ENCODE measurements at regions not wholly inside any gene's neighbourhood (a gene's known extent, or its start where the extent isn't known, plus 50 kb on each side); places are given as distances from the start of the nearest gene placed in this dataset.

GRCh38 chr1:208537198-208537597 lies 293.0 kb upstream of the PLXNA2 start:
- Histone ChIP-seq H3K9me3 (ENCODE audit: low read length) (no peaks in the 10 kb centered on the region), H3K27me3 (ENCODE audit: insufficient read depth, low read length) (peaks cover 8% of the 10 kb centered on the region), H3K4me3 (ENCODE audit: low read length) (no peak overlapping the region), H3K36me3 (ENCODE audit: insufficient read depth, low read length) (no peaks in the 10 kb centered on the region), H3K4me1 (ENCODE audit: insufficient read depth, low read length) (peaks cover 12% of the 10 kb centered on the region), H2AFZ (ENCODE audit: low read depth, low read length) (no peak overlapping the region)

GRCh38 chr1:208538078-208538477 lies 293.9 kb upstream of the PLXNA2 start:
- H3K4me3 ChIP-seq (ENCODE audit: low read length) = no peak overlapping the region
- H3K27me3 ChIP-seq (ENCODE audit: insufficient read depth, low read length) = peaks cover 8% of the 10 kb centered on the region
- peaks cover 12% of the 10 kb centered on the region for H3K4me1 ChIP-seq (ENCODE audit: insufficient read depth, low read length)
- no peak overlapping the region for H2AFZ ChIP-seq (ENCODE audit: low read depth, low read length)
- H3K36me3 ChIP-seq (ENCODE audit: insufficient read depth, low read length) = no peaks in the 10 kb centered on the region
- no peaks in the 10 kb centered on the region for H3K9me3 ChIP-seq (ENCODE audit: low read length)

DNA sequence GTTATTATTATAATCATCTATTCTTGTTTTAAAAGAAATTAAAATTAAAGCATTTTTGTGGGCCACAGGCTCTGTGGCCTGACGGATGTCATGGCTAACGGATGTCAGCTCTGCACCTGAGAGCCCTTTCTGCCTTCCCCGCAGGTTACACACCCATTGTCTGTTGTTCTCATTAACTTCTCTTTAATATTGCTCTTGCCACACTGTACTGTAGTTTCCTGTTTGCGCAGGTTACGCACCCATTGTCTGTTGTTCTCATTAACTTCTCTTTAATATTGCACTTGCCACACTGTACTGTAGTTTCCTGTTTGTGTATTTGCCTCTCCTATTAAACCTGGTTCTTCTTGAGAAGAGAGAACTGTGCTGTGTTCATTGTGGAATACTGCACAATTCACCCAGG lies 294.4 kb upstream of the PLXNA2 start:
- no peak overlapping the region for H3K4me3 ChIP-seq (ENCODE audit: low read length)
- H3K27me3 ChIP-seq (ENCODE audit: insufficient read depth, low read length) = peaks cover 6% of the 10 kb centered on the region
- no peaks in the 10 kb centered on the region for H3K9me3 ChIP-seq (ENCODE audit: low read length)
- peaks cover 12% of the 10 kb centered on the region for H3K4me1 ChIP-seq (ENCODE audit: insufficient read depth, low read length)
- no peak overlapping the region for H2AFZ ChIP-seq (ENCODE audit: low read depth, low read length)
- H3K36me3 ChIP-seq (ENCODE audit: insufficient read depth, low read length) = no peaks in the 10 kb centered on the region

DNA sequence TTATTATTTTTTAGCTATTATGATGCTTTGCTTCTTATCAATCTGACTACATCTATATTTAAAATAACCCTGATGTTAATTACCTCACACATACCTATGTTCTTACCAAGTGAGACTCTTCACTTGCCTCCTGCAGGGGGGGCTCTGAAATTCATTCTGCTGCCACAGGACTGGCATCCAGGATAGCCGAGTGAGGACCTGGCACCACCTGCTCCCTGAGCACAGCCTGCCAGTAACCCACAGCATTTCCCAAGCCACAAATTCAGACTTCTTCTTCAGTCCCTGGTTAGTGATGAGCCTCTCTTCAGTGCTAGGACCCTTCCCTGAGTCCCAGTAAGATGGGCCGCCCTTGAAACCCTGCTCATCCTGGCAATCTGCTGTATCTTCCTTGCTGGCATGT lies 296.5 kb upstream of the PLXNA2 start:
- Histone ChIP-seq H2AFZ (ENCODE audit: low read depth, low read length) (no peak overlapping the region), H3K4me3 (ENCODE audit: low read length) (no peak overlapping the region), H3K36me3 (ENCODE audit: insufficient read depth, low read length) (no peaks in the 10 kb centered on the region), H3K9me3 (ENCODE audit: low read length) (no peaks in the 10 kb centered on the region), H3K4me1 (ENCODE audit: insufficient read depth, low read length) (peaks cover 12% of the 10 kb centered on the region), H3K27me3 (ENCODE audit: insufficient read depth, low read length) (no peaks in the 10 kb centered on the region)

DNA sequence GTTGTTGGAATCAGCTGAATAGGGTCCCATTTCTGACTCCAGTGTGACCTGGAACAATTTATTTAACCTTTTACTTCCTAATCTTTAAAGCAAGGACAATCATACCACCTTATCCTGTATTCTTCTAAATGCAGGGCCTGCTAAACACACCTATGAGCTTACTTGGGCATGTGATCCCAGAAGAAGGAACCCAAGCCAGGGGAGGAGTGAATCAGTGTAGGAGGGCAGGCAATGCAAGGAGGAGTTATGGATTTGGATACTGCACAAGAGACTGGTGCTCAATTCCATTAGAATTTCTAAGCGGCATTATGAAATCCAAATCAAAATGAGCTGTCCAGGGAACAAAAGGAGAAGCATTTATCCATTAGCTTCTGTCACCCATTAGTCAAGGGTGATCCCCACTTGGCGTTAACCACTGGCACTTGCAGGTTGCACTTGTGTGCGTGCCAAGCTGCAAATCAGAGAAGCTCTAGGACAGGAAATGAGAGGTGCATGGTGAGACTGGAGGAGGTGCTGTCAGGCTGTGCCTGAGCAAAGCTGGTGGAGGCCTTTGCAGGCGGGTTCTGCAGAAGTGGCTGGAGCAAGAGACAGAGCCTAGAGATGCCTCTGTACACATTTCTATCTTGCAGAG lies 297.2 kb upstream of the PLXNA2 start:
- no peak overlapping the region for H3K4me3 ChIP-seq (ENCODE audit: low read length)
- no peaks in the 10 kb centered on the region for H3K36me3 ChIP-seq (ENCODE audit: insufficient read depth, low read length)
- H3K9me3 ChIP-seq (ENCODE audit: low read length) = no peaks in the 10 kb centered on the region
- no peaks in the 10 kb centered on the region for H3K27me3 ChIP-seq (ENCODE audit: insufficient read depth, low read length)
- H3K4me1 ChIP-seq (ENCODE audit: insufficient read depth, low read length) = peaks cover 12% of the 10 kb centered on the region
- no peak overlapping the region for H2AFZ ChIP-seq (ENCODE audit: low read depth, low read length)

DNA sequence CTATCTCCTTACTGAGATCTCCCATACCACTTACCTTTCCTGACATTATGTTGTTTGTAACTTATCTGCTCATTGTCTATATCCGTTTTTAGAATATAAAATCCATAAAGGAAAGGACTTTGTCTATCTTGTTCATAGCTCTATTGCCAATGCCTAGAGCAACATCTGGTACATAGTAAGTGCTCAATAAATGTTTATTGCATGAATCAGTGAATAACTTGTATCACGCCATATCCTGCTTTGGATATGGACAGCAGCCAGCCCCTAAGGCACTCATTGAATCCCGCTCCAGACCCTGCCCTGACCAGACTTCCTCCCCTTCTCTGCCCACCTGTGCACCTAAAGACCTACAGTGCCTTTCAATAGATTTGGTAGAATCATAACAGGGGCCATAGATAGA lies 298.1 kb upstream of the PLXNA2 start:
- H3K9me3 ChIP-seq (ENCODE audit: low read length) = no peaks in the 10 kb centered on the region

GRCh38 chr1:208544053-208544452 lies 299.9 kb upstream of the PLXNA2 start:
- Histone ChIP-seq H3K27me3 (ENCODE audit: insufficient read depth, low read length) (no peaks in the 10 kb centered on the region), H3K4me3 (ENCODE audit: low read length) (no peak overlapping the region), H3K4me1 (ENCODE audit: insufficient read depth, low read length) (no peaks in the 10 kb centered on the region), H3K9me3 (ENCODE audit: low read length) (no peaks in the 10 kb centered on the region), H2AFZ (ENCODE audit: low read depth, low read length) (no peak overlapping the region), H3K36me3 (ENCODE audit: insufficient read depth, low read length) (no peaks in the 10 kb centered on the region)

More for the DNA sequence above, 298.1 kb upstream of the PLXNA2 start:
- Histone ChIP-seq H3K36me3 (ENCODE audit: insufficient read depth, low read length) (no peaks in the 10 kb centered on the region), H3K4me1 (ENCODE audit: insufficient read depth, low read length) (peaks cover 10% of the 10 kb centered on the region), H3K27me3 (ENCODE audit: insufficient read depth, low read length) (no peaks in the 10 kb centered on the region), H2AFZ (ENCODE audit: low read depth, low read length) (no peak overlapping the region), H3K4me3 (ENCODE audit: low read length) (no peak overlapping the region)

- Histone ChIP-seq H3K36me3 (ENCODE audit: insufficient read depth, low read length) (no peaks in the 10 kb centered on the region), H2AFZ (ENCODE audit: low read depth, low read length) (no peak overlapping the region), H3K4me3 (ENCODE audit: low read length) (no peak overlapping the region), H3K4me1 (ENCODE audit: insufficient read depth, low read length) (no peaks in the 10 kb centered on the region), H3K9me3 (ENCODE audit: low read length) (no peaks in the 10 kb centered on the region), H3K27me3 (ENCODE audit: insufficient read depth, low read length) (no peaks in the 10 kb centered on the region)
Observed at GRCh38 chr1:208544794-208545193, 300.6 kb upstream of the PLXNA2 start.

GRCh38 chr1:208551024-208551423 lies 306.8 kb upstream of the PLXNA2 start:
- Histone ChIP-seq H3K4me1 (ENCODE audit: insufficient read depth, low read length) (no peaks in the 10 kb centered on the region), H3K36me3 (ENCODE audit: insufficient read depth, low read length) (no peaks in the 10 kb centered on the region), H3K4me3 (ENCODE audit: low read length) (no peak overlapping the region), H2AFZ (ENCODE audit: low read depth, low read length) (no peak overlapping the region), H3K27me3 (ENCODE audit: insufficient read depth, low read length) (peaks cover 3% of the 10 kb centered on the region), H3K9me3 (ENCODE audit: low read length) (no peaks in the 10 kb centered on the region)

DNA sequence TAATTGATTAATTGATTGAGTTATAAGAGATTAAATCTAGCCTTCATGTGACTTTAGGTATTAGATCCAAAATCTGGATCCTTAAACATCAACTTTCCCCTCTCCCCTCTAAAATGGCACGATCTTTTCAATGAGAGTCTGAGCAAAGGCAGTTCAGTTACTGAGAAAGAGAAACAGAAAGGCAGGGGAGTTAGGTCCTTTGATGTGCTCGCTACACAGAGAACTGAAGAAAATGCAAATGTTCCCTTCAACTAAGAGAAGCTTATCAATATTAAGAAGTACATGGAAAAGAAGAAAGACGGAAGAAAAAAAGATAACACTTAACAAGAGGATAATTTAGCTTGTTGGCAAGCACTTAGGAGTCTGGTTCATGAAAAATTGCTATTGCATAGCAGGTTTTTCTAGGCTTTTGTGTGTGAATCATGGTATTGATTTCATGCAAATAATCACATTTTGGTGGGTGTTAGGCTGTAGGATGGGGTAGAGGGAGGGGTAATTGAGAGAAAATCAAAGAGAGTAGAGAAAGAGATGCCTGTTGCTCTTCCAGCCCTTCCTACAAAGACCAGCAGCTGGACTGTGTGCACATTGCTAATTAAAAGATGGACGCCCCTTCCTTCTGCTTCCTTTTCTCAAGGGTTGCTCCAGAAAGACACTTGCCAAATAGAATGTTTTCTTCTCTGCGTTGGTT lies 307.6 kb upstream of the PLXNA2 start:
- no peaks in the 10 kb centered on the region for H3K9me3 ChIP-seq (ENCODE audit: low read length)
- H2AFZ ChIP-seq (ENCODE audit: low read depth, low read length) = no peak overlapping the region
- H3K4me3 ChIP-seq (ENCODE audit: low read length) = no peak overlapping the region
- H3K4me1 ChIP-seq (ENCODE audit: insufficient read depth, low read length) = no peaks in the 10 kb centered on the region
- no peaks in the 10 kb centered on the region for H3K36me3 ChIP-seq (ENCODE audit: insufficient read depth, low read length)
- H3K27me3 ChIP-seq (ENCODE audit: insufficient read depth, low read length) = peaks cover 3% of the 10 kb centered on the region

- H3K4me3 ChIP-seq (ENCODE audit: low read length) = no peak overlapping the region
- H3K9me3 ChIP-seq (ENCODE audit: low read length) = no peaks in the 10 kb centered on the region
- no peak overlapping the region for H2AFZ ChIP-seq (ENCODE audit: low read depth, low read length)
- H3K36me3 ChIP-seq (ENCODE audit: insufficient read depth, low read length) = no peaks in the 10 kb centered on the region
- H3K4me1 ChIP-seq (ENCODE audit: insufficient read depth, low read length) = no peaks in the 10 kb centered on the region
- peaks cover 3% of the 10 kb centered on the region for H3K27me3 ChIP-seq (ENCODE audit: insufficient read depth, low read length)
Observed at GRCh38 chr1:208552928-208553327, 308.7 kb upstream of the PLXNA2 start.

DNA sequence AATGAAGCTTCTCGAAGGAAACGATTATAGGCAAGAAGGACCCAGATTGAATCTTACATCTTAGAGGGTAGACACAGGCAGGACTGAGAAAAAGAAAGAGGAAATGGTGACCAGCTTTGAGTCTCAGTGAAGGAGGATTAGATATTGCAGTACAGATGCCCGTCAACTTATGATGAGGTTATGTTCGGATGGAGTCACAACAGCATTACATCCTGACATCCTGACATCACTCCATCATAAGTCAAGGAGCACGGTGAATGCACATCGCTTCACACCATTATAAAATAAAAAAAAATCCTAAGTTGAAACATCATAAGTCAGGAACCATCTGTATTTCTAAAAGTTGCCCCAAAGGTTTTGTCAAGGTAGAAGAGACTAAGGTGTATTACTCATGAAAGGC lies 312.3 kb upstream of the PLXNA2 start:
- no peak overlapping the region for H3K4me3 ChIP-seq (ENCODE audit: low read length)

GRCh38 chr1:208557046-208557722 lies 313.0 kb upstream of the PLXNA2 start:
- no peaks in the 10 kb centered on the region for H3K9me3 ChIP-seq (ENCODE audit: low read length)
- H3K4me3 ChIP-seq (ENCODE audit: low read length) = no peak overlapping the region
- peaks cover 6% of the 10 kb centered on the region for H3K27me3 ChIP-seq (ENCODE audit: insufficient read depth, low read length)
- H3K36me3 ChIP-seq (ENCODE audit: insufficient read depth, low read length) = no peaks in the 10 kb centered on the region
- no peaks in the 10 kb centered on the region for H3K4me1 ChIP-seq (ENCODE audit: insufficient read depth, low read length)
- H2AFZ ChIP-seq (ENCODE audit: low read depth, low read length) = no peak overlapping the region

More for the DNA sequence above, 312.3 kb upstream of the PLXNA2 start:
- no peak overlapping the region for H2AFZ ChIP-seq (ENCODE audit: low read depth, low read length)
- no peaks in the 10 kb centered on the region for H3K9me3 ChIP-seq (ENCODE audit: low read length)
- peaks cover 2% of the 10 kb centered on the region for H3K27me3 ChIP-seq (ENCODE audit: insufficient read depth, low read length)
- no peaks in the 10 kb centered on the region for H3K36me3 ChIP-seq (ENCODE audit: insufficient read depth, low read length)
- no peaks in the 10 kb centered on the region for H3K4me1 ChIP-seq (ENCODE audit: insufficient read depth, low read length)
